ENCODE measurements at regions not wholly inside any gene's neighbourhood (a gene's known extent, or its start where the extent isn't known, plus 50 kb on each side); places are given as distances from the start of the nearest gene placed in this dataset.

- intact Hi-C loops (cut with DNase I), result no loop called here
- ATAC-seq (no peak), DNase-seq (no peak)
- Histone ChIP-seq H3K36me3 (no peaks in the 10 kb centered on the region), H3K4me1 (no peaks in the 10 kb centered on the region), H3K27ac (no peak overlapping the region), H3K27me3 (no peaks in the 10 kb centered on the region), H3K4me3 (no peak overlapping the region), H3K9me3 (no peaks in the 10 kb centered on the region)
- TF ChIP-seq CTCF (IDR thresholded peaks at IDR 0.05), result no peak
- 65 to 80% methylated on average over 4 of the region's 4 CpGs for WGBS, 2 donors
These were observed 102.1 kb upstream of the RASGEF1B start for GRCh38 chr4:81573840-81574239.

- no peak for ATAC-seq
- TF ChIP-seq CTCF (IDR thresholded peaks at IDR 0.05), result no peak
- Histone ChIP-seq H3K36me3 (no peaks in the 10 kb centered on the region), H3K4me3 (no peak overlapping the region), H3K27me3 (no peaks in the 10 kb centered on the region), H3K9me3 (no peaks in the 10 kb centered on the region), H3K27ac (no peak overlapping the region), H3K4me1 (no peaks in the 10 kb centered on the region)
- DNase-seq, result no peak
- intact Hi-C loops (cut with DNase I), result no loop called here
These were observed 100.7 kb upstream of the RASGEF1B start for GRCh38 chr4:81572402-81572801.

GRCh38 chr4:81571105-81571504 lies 99.4 kb upstream of the RASGEF1B start:
- H3K36me3 ChIP-seq, result no peaks in the 10 kb centered on the region
- TF ChIP-seq CTCF (IDR thresholded peaks at IDR 0.05), result no peak
- DNase-seq (no peak), ATAC-seq (peak in 3 of 8 donors; percentile 35 to 68 (median 37))
- no peak overlapping the region for H3K4me3 ChIP-seq
- no peak overlapping the region for H3K27ac ChIP-seq
- 82 to 89% methylated on average over 1 of the region's 1 CpG for WGBS, 2 donors
- no peaks in the 10 kb centered on the region for H3K9me3 ChIP-seq
- intact Hi-C loops (cut with DNase I), result no loop called here
- H3K27me3 ChIP-seq, result no peaks in the 10 kb centered on the region
- H3K4me1 ChIP-seq, result peaks cover 0 to 9% (median 0%) of the 10 kb centered on the region in 9 donors

GRCh38 chr4:81566161-81566591 lies 94.5 kb upstream of the RASGEF1B start:
- intact Hi-C loops (cut with DNase I), result loop anchor here in 1 of 10 donors (10.0 kb wide), 1 partner anchor 91 kb away; the partner anchor contains the start of gene RASGEF1B

More at GRCh38 chr4:81566161-81566591, 94.5 kb upstream of the RASGEF1B start:
- Histone ChIP-seq H3K27ac (peak overlapping the region; percentile 58 to 87 (median 74)), H3K9me3 (no peaks in the 10 kb centered on the region), H3K27me3 (no peaks in the 10 kb centered on the region), H3K36me3 (no peaks in the 10 kb centered on the region), H3K4me3 (peak overlapping the region in 8 of 10 donors; percentile 10 to 42 (median 30)), H3K4me1 (peaks cover 0 to 31% (median 6%) of the 10 kb centered on the region in 9 donors)
- TF ChIP-seq CTCF (IDR thresholded peaks at IDR 0.05), result no peak
- ATAC-seq (peak; percentile 49 to 78 (median 62)), DNase-seq (peak in 1 of 2 donors; percentile 34)
- WGBS, 2 donors, result 38 to 45% methylated on average over 5 of the region's 5 CpGs

All from heart right ventricle (tissue), 16 donors.